ENCODE measurements at regions not wholly inside any gene's neighbourhood (a gene's known extent, or its start where the extent isn't known, plus 50 kb on each side); places are given as distances from the start of the nearest gene placed in this dataset.
A peak's percentile ranks its signal among the peaks of the same experiment; 100 is the strongest.

- H3K36me3 Mint-ChIP-seq (ENCODE audit: low read depth) = no peaks in the 10 kb centered on the region
- H3K27ac Mint-ChIP-seq = peak overlapping the region; percentile 22
- peaks cover 3% of the 10 kb centered on the region for H3K4me1 ChIP-seq (ENCODE audit: control insufficient read depth, insufficient read depth, low read length)
- TF ChIP-seq CTCF (conservative IDR thresholded peaks at IDR 0.05) = peak; percentile 41
- H3K9me3 ChIP-seq (ENCODE audit: control insufficient read depth, low read length) = no peaks in the 10 kb centered on the region
- no peaks in the 10 kb centered on the region for H3K27me3 ChIP-seq (ENCODE audit: control insufficient read depth, insufficient read depth, low read length, poor library complexity, severe bottlenecking)
- WGBS, 2 experiments (ENCODE audit: insufficient coverage in 1 of 2, insufficient read length in 1 of 2) = 77% methylated on average over 2 to 3 of the region's 3 CpGs
- peaks cover 43% of the 10 kb centered on the region for H3K4me1 Mint-ChIP-seq
- H3K4me3 Mint-ChIP-seq = no peak overlapping the region
- no peaks in the 10 kb centered on the region for H3K27me3 Mint-ChIP-seq (ENCODE audit: insufficient read depth)
- DNase-seq = no peak
- H3K9ac ChIP-seq (ENCODE audit: extremely low read depth, low read length, poor library complexity, severe bottlenecking) = no peak overlapping the region
- no peaks in the 10 kb centered on the region for H3K36me3 ChIP-seq (ENCODE audit: control insufficient read depth, insufficient read depth, low read length)
- H3K27ac ChIP-seq (ENCODE audit: low read depth, low read length) = no peak overlapping the region
- no peaks in the 10 kb centered on the region for H3K9me3 Mint-ChIP-seq
- H3K4me3 ChIP-seq (ENCODE audit: low read length) = no peak overlapping the region
Measured at GRCh38 chr11:127126986-127127385, 126.4 kb upstream of the KIRREL3 start.

GRCh38 chr11:127119356-127119755, 118.8 kb upstream of the KIRREL3 start:
- Histone ChIP-seq H3K4me3 (ENCODE audit: low read length) (no peak overlapping the region), H3K9ac (ENCODE audit: extremely low read depth, low read length, poor library complexity, severe bottlenecking) (no peak overlapping the region), H3K27me3 (ENCODE audit: control insufficient read depth, insufficient read depth, low read length, poor library complexity, severe bottlenecking) (no peaks in the 10 kb centered on the region), H3K9me3 (ENCODE audit: control insufficient read depth, low read length) (no peaks in the 10 kb centered on the region), H3K27ac (ENCODE audit: low read depth, low read length) (no peak overlapping the region), H3K4me1 (ENCODE audit: control insufficient read depth, insufficient read depth, low read length) (no peaks in the 10 kb centered on the region), H3K36me3 (ENCODE audit: control insufficient read depth, insufficient read depth, low read length) (no peaks in the 10 kb centered on the region)
- TF ChIP-seq CTCF (conservative IDR thresholded peaks at IDR 0.05) = no peak
- Mint-ChIP-seq H3K36me3 (ENCODE audit: low read depth) (no peaks in the 10 kb centered on the region), H3K4me3 (no peak overlapping the region), H3K4me1 (peaks cover 7% of the 10 kb centered on the region), H3K9me3 (no peaks in the 10 kb centered on the region), H3K27me3 (ENCODE audit: insufficient read depth) (no peaks in the 10 kb centered on the region), H3K27ac (no peak overlapping the region)
- no peak for DNase-seq
- 79 to 95% methylated on average over 4 of the region's 5 CpGs for whole genome bisulfite sequencing, 2 experiments (ENCODE audit: insufficient coverage in 1 of 2, insufficient read length in 1 of 2)

DNA sequence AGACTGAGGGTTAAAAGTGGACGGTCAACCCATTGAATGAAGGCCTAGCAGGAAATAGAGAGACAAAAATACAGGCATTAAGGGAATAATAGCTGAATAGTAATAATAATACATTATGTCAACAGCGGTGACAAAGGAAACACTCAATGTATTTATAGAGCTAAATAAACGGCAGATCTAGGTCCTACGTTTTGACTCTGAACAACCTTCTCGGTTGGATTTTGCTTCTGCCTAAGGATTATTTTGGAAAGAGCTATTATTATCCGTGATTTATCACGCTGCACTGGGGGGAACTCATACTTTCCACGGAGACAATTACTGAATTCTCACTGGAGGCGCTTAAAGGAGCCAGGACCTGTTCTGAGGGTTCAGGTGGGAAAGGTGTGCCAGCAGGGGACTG, 118.2 kb upstream of the KIRREL3 start:
- no peak overlapping the region for H3K9ac ChIP-seq (ENCODE audit: extremely low read depth, low read length, poor library complexity, severe bottlenecking)
- no peaks in the 10 kb centered on the region for H3K4me1 ChIP-seq (ENCODE audit: control insufficient read depth, insufficient read depth, low read length)
- no peak overlapping the region for H3K4me3 Mint-ChIP-seq
- no peaks in the 10 kb centered on the region for H3K9me3 Mint-ChIP-seq
- no peak overlapping the region for H3K27ac Mint-ChIP-seq
- peaks cover 7% of the 10 kb centered on the region for H3K4me1 Mint-ChIP-seq
- H3K4me3 ChIP-seq (ENCODE audit: low read length) = no peak overlapping the region
- 93 to 96% methylated on average over 7 to 9 of the region's 9 CpGs for WGBS, 2 experiments (ENCODE audit: insufficient coverage in 1 of 2, insufficient read length in 1 of 2)
- H3K27me3 ChIP-seq (ENCODE audit: control insufficient read depth, insufficient read depth, low read length, poor library complexity, severe bottlenecking) = no peaks in the 10 kb centered on the region
- no peak for DNase-seq
- no peaks in the 10 kb centered on the region for H3K27me3 Mint-ChIP-seq (ENCODE audit: insufficient read depth)
- TF ChIP-seq CTCF (conservative IDR thresholded peaks at IDR 0.05) = no peak
- H3K9me3 ChIP-seq (ENCODE audit: control insufficient read depth, low read length) = no peaks in the 10 kb centered on the region
- H3K27ac ChIP-seq (ENCODE audit: low read depth, low read length) = no peak overlapping the region
- no peaks in the 10 kb centered on the region for H3K36me3 ChIP-seq (ENCODE audit: control insufficient read depth, insufficient read depth, low read length)
- H3K36me3 Mint-ChIP-seq (ENCODE audit: low read depth) = no peaks in the 10 kb centered on the region
